GM12865 (cell line): ENCODE measurements at regions not wholly inside any gene's neighbourhood (a gene's known extent, or its start where the extent isn't known, plus 50 kb on each side); places are given as distances from the start of the nearest gene placed in this dataset.

Experiments
- DNase-seq: peaks from one replicate; pipeline ENCODE4 v3.0.0; 2010; ENCODE audit warnings: low read depth
- H3K4me3 ChIP-seq: 2 replicates; pipeline ENCODE4 v1.5.1; 2011; ENCODE audit warnings: mild to moderate bottlenecking, low read depth, low read length, control low read depth
- CTCF ChIP-seq: IDR thresholded peaks from 2 replicates; pipeline ENCODE4 v1.5.1; 2011; ENCODE audit warnings: low read length, control low read depth, low read depth, inconsistent platforms; ENCODE audit not compliant: insufficient read depth; ENCODE audit errors: missing control alignments

- no peak for DNase-seq
- TF ChIP-seq CTCF, result no peak
- no peak overlapping the region for H3K4me3 ChIP-seq
Observed at GRCh38 chr15:94743668-94744067, 512.3 kb downstream of the MCTP2 start.

- H3K4me3 ChIP-seq, result no peak overlapping the region
- TF ChIP-seq CTCF, result no peak
- no peak for DNase-seq
Observed at GRCh38 chr15:94744080-94744793, 512.9 kb downstream of the MCTP2 start.

- TF ChIP-seq CTCF, result no peak
- DNase-seq, result no peak
Observed at GRCh38 chr15:94745371-94745770, 514.0 kb downstream of the MCTP2 start.

GRCh38 chr15:94747510-94747909 is 516.1 kb downstream of the MCTP2 start:
- H3K4me3 ChIP-seq, result no peak overlapping the region
- TF ChIP-seq CTCF, result no peak
- DNase-seq, result no peak

More at GRCh38 chr15:94745371-94745770, 514.0 kb downstream of the MCTP2 start:
- H3K4me3 ChIP-seq, result no peak overlapping the region

- H3K4me3 ChIP-seq, result no peak overlapping the region
- DNase-seq, result no peak
- TF ChIP-seq CTCF, result no peak
Observed at GRCh38 chr15:94749811-94750617, 518.7 kb downstream of the MCTP2 start.

- no peak for TF ChIP-seq CTCF
- H3K4me3 ChIP-seq, result no peak overlapping the region
- no peak for DNase-seq
Observed at GRCh38 chr15:94760348-94760747, 529.0 kb downstream of the MCTP2 start.
